MM.1S (cell line): ENCODE measurements at regions not wholly inside any gene's neighbourhood (a gene's known extent, or its start where the extent isn't known, plus 50 kb on each side); places are given as distances from the start of the nearest gene placed in this dataset.
A peak's percentile ranks its signal among the peaks of the same experiment; 100 is the strongest.

Source experiments
- EZH2phosphoT487 ChIP-seq: fragments of 300-600 bp; sonication (generic); IDR thresholded peaks from 2 replicates; pipeline ENCODE4 v1.6.1; 2018; ENCODE audit warnings: antibody characterized with exemption, low read length
- TF ChIP-seq, protein P1 (sequence below): fragments of 300-600 bp; sonication (generic); IDR thresholded peaks from 2 replicates; pipeline ENCODE4 v1.5.1; 2016; ENCODE audit warnings: antibody characterized with exemption, low read length, mixed read lengths

DNA sequence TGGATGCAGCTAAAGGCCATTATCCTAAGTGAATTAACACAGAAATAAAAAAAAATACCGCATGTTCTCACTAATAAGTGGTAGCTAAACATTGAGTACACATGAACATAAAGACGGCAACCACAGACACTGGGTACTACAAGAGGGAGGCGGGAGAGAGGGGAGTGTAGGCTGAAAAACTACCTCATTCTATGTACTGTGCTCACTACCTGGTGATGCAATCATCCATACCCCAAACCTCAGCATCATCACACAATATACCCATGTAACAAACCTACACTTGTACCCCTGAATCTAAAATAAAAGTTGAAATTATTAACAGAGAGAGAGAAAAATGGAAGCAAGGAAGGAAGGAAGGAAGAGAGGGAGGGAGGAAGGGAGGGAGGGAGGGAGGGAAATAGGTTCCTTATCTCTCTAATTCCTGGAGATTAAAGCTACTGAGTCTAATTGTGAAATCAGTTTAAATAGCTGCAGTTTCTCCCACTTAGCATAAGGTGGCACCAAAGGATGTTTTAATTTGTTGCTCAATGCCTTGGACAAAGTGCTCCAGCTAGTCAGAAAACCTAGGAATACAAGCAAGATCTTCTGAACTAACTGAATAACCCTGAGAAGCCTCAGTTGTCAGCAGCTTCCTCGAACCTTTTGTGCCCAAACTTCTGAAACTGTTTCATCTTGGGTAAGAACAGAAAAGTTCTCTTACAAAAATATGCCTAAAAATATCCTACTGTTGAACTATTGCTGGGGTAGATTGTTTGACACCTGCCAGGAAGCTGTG is 79.4 kb upstream of the ATP11B start:
- TF ChIP-seq, protein P1, sequence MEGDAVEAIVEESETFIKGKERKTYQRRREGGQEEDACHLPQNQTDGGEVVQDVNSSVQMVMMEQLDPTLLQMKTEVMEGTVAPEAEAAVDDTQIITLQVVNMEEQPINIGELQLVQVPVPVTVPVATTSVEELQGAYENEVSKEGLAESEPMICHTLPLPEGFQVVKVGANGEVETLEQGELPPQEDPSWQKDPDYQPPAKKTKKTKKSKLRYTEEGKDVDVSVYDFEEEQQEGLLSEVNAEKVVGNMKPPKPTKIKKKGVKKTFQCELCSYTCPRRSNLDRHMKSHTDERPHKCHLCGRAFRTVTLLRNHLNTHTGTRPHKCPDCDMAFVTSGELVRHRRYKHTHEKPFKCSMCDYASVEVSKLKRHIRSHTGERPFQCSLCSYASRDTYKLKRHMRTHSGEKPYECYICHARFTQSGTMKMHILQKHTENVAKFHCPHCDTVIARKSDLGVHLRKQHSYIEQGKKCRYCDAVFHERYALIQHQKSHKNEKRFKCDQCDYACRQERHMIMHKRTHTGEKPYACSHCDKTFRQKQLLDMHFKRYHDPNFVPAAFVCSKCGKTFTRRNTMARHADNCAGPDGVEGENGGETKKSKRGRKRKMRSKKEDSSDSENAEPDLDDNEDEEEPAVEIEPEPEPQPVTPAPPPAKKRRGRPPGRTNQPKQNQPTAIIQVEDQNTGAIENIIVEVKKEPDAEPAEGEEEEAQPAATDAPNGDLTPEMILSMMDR, result peak; percentile 63
- no peak for TF ChIP-seq EZH2phosphoT487
